Lower lobe of right lung (tissue), 2 donors: ENCODE measurements at regions not wholly inside any gene's neighbourhood (a gene's known extent, or its start where the extent isn't known, plus 50 kb on each side); places are given as distances from the start of the nearest gene placed in this dataset.
"Not testable (repeated sequence)": the region's sequence is repeated elsewhere in the genome, so short reads cannot be mapped to it uniquely, and the experiment has no call there.

Experiments used
- ATAC-seq, 2 donors: fragments of 200-7000 bp; cut with Tn5 transposase; one replicate each; pipeline ENCODE4 v1.9.1; 2020 to 2022; ENCODE audit warnings: mild to moderate bottlenecking in 2 of 2, moderate library complexity in 2 of 2
- DNase-seq: peaks from one replicate; pipeline ENCODE4 v3.0.0-alpha.2; 2020
- H3K27ac ChIP-seq: fragments of 200-600 bp; one replicate; pipeline ENCODE4 v1.8.0; 2022
- H3K27me3 ChIP-seq: fragments of 200-600 bp; one replicate; pipeline ENCODE4 v1.8.0; 2022; ENCODE audit warnings: low read depth
- H3K36me3 ChIP-seq: fragments of 200-600 bp; one replicate; pipeline ENCODE4 v1.8.0; 2022; ENCODE audit warnings: mild to moderate bottlenecking
- H3K4me1 ChIP-seq: fragments of 200-600 bp; one replicate; pipeline ENCODE4 v1.8.0; 2022
- H3K4me3 ChIP-seq: fragments of 200-600 bp; one replicate; pipeline ENCODE4 v1.8.0; 2022; ENCODE audit warnings: mild to moderate bottlenecking
- H3K9me3 ChIP-seq: fragments of 200-600 bp; one replicate; pipeline ENCODE4 v1.8.0; 2022
- CTCF ChIP-seq: fragments of 200-600 bp; IDR thresholded peaks from one replicate; pipeline ENCODE4 v1.8.0; 2022; ENCODE audit warnings: antibody characterized with exemption, mild to moderate bottlenecking
- intact Hi-C: fragments of 100-400 bp; cut with DNase I; formaldehyde crosslinking; loops from one replicate; pipeline ENCODE4 v1.11.0; 2022
- donor health status: DM: no; HTN: yes; CAD: no; lungs with severe emphysema.

DNA sequence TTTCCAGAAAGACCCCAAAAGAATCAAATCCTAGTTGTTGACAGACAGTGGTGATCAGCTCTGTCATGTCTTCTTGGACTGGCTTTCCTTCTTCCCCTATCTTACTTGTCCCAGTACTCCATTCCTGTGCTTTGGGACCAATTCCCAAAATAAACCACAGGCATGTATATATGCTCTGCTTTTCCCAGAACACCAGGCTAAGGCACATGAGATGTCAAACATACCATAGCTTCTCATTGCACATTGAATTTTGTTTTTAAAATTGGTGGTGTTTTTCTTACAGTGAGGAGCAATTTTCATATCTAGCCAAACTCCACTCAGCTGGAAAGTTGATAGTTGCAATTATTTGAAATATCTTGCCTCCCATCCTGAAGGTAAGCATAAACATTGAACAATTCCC, 88.9 kb upstream of the RGPD4 start:
- no peaks in the 10 kb centered on the region for H3K27me3 ChIP-seq
- DNase-seq: no peak
- H3K4me1 ChIP-seq: no peaks in the 10 kb centered on the region
- H3K9me3 ChIP-seq: no peaks in the 10 kb centered on the region
- intact Hi-C loops: no loop called here
- H3K27ac ChIP-seq: no peak overlapping the region
- ATAC-seq: no peak
- H3K36me3 ChIP-seq: no peaks in the 10 kb centered on the region
- no peak for TF ChIP-seq CTCF
- no peak overlapping the region for H3K4me3 ChIP-seq

GRCh38 chr2:107738266-107738665, 88.4 kb upstream of the RGPD4 start:
- ATAC-seq (no peak), DNase-seq (no peak)
- Histone ChIP-seq H3K27ac (no peak overlapping the region), H3K4me3 (no peak overlapping the region), H3K4me1 (no peaks in the 10 kb centered on the region), H3K36me3 (no peaks in the 10 kb centered on the region), H3K27me3 (no peaks in the 10 kb centered on the region), H3K9me3 (no peaks in the 10 kb centered on the region)
- intact Hi-C loops: no loop called here
- TF ChIP-seq CTCF: no peak

DNA sequence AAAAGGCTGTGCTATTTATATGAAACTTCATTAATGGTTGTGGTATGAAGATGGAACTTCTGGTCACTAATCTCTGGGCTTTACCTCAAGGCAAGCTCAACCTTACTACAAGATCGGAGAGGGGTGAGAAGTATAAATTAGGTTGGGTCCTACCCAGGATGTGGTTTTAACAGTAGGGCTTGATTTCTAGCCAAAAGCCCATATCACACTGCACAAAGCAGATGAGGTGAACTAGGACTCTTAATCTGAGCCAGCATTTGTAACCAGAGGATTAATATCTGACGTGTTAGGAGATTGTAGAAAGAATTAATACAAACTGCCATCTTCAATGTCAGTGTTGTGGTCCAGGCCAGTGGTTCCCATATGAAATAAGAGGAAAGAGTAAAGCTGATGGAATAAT, 86.4 kb upstream of the RGPD4 start:
- DNase-seq (no peak), ATAC-seq (no peak)
- Histone ChIP-seq H3K27ac (no peak overlapping the region), H3K27me3 (no peaks in the 10 kb centered on the region), H3K9me3 (no peaks in the 10 kb centered on the region), H3K4me3 (no peak overlapping the region), H3K36me3 (no peaks in the 10 kb centered on the region), H3K4me1 (no peaks in the 10 kb centered on the region)
- intact Hi-C loops: no loop called here
- no peak for TF ChIP-seq CTCF

- H3K9me3 ChIP-seq: no peaks in the 10 kb centered on the region
- no peaks in the 10 kb centered on the region for H3K36me3 ChIP-seq
- no peak for DNase-seq
- H3K4me3 ChIP-seq: no peak overlapping the region
- no peaks in the 10 kb centered on the region for H3K27me3 ChIP-seq
- ATAC-seq: no peak
- TF ChIP-seq CTCF: no peak
- H3K27ac ChIP-seq: no peak overlapping the region
- H3K4me1 ChIP-seq: no peaks in the 10 kb centered on the region
- intact Hi-C loops: no loop called here
Observed at GRCh38 chr2:107742460-107743027, 84.1 kb upstream of the RGPD4 start.

- Histone ChIP-seq H3K9me3 (no peaks in the 10 kb centered on the region), H3K36me3 (no peaks in the 10 kb centered on the region), H3K27me3 (no peaks in the 10 kb centered on the region), H3K4me1 (no peaks in the 10 kb centered on the region), H3K27ac (no peak overlapping the region), H3K4me3 (no peak overlapping the region)
- ATAC-seq (no peak), DNase-seq (no peak)
- TF ChIP-seq CTCF: no peak
- intact Hi-C loops: no loop called here
Observed at GRCh38 chr2:107743274-107743673, 83.4 kb upstream of the RGPD4 start.

DNA sequence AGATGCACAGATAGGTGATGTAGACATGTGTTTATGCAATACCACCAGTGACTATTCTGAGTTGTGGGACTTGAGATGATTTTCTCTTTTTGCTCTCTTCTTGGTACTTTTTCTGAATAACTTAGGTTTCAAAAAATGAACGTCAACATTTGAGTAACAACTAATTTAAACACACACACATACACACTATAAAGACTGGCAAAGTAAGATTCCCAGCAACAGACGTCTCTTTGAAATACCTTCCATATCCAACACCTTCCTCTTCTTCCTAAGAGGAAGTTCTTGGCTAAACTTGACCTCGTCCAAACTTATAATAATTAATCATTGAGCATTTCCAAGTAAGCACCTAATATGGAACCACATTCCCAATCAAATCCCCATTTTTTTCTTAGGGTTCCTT, 81.6 kb upstream of the RGPD4 start:
- no peak for TF ChIP-seq CTCF
- H3K27me3 ChIP-seq: no peaks in the 10 kb centered on the region
- H3K9me3 ChIP-seq: no peaks in the 10 kb centered on the region
- H3K4me1 ChIP-seq: no peaks in the 10 kb centered on the region
- no peak for DNase-seq
- H3K36me3 ChIP-seq: no peaks in the 10 kb centered on the region
- ATAC-seq: no peak
- H3K4me3 ChIP-seq: no peak overlapping the region
- no peak overlapping the region for H3K27ac ChIP-seq
- intact Hi-C loops: no loop called here

DNA sequence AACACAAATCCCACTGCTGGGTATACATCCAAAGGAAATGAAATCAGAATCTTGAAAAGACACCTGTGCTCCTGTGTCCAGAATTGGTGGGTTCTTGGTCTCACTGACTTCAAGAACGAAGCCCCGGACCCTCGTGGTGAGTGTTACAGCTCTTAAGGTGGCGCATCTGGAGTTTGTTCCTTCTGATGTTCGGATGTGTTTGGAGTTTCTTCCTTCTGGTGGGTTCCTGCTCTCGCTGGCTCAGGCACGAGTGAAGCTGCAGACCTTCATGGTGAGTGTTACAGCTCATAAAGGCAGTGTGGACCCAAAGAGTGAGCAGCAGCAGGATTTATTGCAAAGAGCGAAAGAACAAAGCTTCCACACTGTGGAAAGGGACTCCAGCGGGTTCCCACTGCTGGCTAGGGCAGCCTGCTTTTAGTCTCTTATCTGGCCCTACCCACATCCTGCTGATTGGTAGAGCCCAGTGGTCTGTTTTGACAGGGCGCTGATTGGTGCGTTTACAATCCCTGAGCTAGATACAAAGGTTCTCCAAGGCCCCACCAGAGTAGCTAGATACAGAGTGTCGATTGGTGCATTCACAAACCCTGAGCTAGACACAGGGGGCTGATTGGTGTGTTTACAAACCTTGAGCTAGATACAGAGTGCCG, 80.0 kb upstream of the RGPD4 start:
- ATAC-seq, H3K36me3 ChIP-seq, H3K4me3 ChIP-seq, H3K27me3 ChIP-seq, H3K4me1 ChIP-seq, intact Hi-C loops, DNase-seq, H3K27ac ChIP-seq, H3K9me3 ChIP-seq: not testable (repeated sequence)
